GM23338 (cell line): ENCODE measurements at regions not wholly inside any gene's neighbourhood (a gene's known extent, or its start where the extent isn't known, plus 50 kb on each side); places are given as distances from the start of the nearest gene placed in this dataset.

Experiments
- ATAC-seq: fragments of 200-7000 bp; cut with Tn5 transposase; 3 replicates; pipeline ENCODE4 v1.9.1; 2020
- DNase-seq: peaks from one replicate; pipeline ENCODE4 v3.0.0-alpha.2; 2015; ENCODE audit warnings: low spot score
- H2AFZ ChIP-seq: fragments of 200-600 bp; sonication (generic); 2 replicates; pipeline ENCODE4 v1.8.0; 2016; ENCODE audit warnings: antibody characterized with exemption, mild to moderate bottlenecking, moderate library complexity
- H3F3A ChIP-seq: fragments of 200-600 bp; sonication (generic); replicated peaks from 2 replicates; pipeline ENCODE4 v1.8.0; 2017; ENCODE audit warnings: antibody characterized with exemption, mixed run types, low read depth
- H3K27ac ChIP-seq: fragments of 200-600 bp; sonication (generic); 2 replicates; pipeline ENCODE4 v1.6.1; 2016; ENCODE audit warnings: low read depth
- H3K27me3 ChIP-seq: fragments of 200-600 bp; sonication (generic); 2 replicates; pipeline ENCODE4 v1.8.0; 2016; ENCODE audit warnings: mild to moderate bottlenecking, mixed run types, moderate library complexity; ENCODE audit not compliant: insufficient read depth
- H3K36me3 ChIP-seq: fragments of 200-600 bp; sonication (generic); 2 replicates; pipeline ENCODE4 v1.8.0; 2016; ENCODE audit warnings: mild to moderate bottlenecking; ENCODE audit not compliant: insufficient read depth
- H3K4me1 ChIP-seq: fragments of 200-600 bp; sonication (generic); 2 replicates; pipeline ENCODE4 v1.8.0; 2016; ENCODE audit warnings: mild to moderate bottlenecking, moderate library complexity; ENCODE audit not compliant: insufficient read depth
- H3K4me2 ChIP-seq: fragments of 200-600 bp; sonication (generic); 2 replicates; pipeline ENCODE4 v1.7.1; 2017; ENCODE audit warnings: mixed run types
- H3K4me3 ChIP-seq: fragments of 200-600 bp; sonication (generic); 2 replicates; pipeline ENCODE4 v1.6.1; 2016; ENCODE audit warnings: mixed run types
- H3K79me2 ChIP-seq: fragments of 200-600 bp; sonication (generic); replicated peaks from 2 replicates; pipeline ENCODE4 v1.8.0; 2017; ENCODE audit warnings: mild to moderate bottlenecking; ENCODE audit not compliant: insufficient read depth
- H3K9me2 ChIP-seq: fragments of 200-600 bp; sonication (generic); 2 replicates; pipeline ENCODE4 v1.8.0; 2017; ENCODE audit not compliant: insufficient read depth
- H4K20me1 ChIP-seq: fragments of 200-600 bp; sonication (generic); replicated peaks from 2 replicates; pipeline ENCODE4 v1.8.0; 2017; ENCODE audit warnings: mild to moderate bottlenecking; ENCODE audit not compliant: insufficient read depth
- H3K27ac Mint-ChIP-seq: 2 replicates; pipeline ENCODE4 v1.8.0; 2020; ENCODE audit warnings: inconsistent platforms, mild to moderate bottlenecking, moderate library complexity, mixed read lengths
- H3K27me3 Mint-ChIP-seq: 3 replicates; pipeline ENCODE4 v1.8.0; 2022; ENCODE audit warnings: low read depth, mild to moderate bottlenecking, moderate library complexity, mixed read lengths, inconsistent platforms; ENCODE audit not compliant: insufficient read depth, poor library complexity
- H3K36me3 Mint-ChIP-seq: 3 replicates; pipeline ENCODE4 v1.8.0; 2021; ENCODE audit warnings: low read depth, mild to moderate bottlenecking, inconsistent platforms, moderate library complexity, mixed read lengths
- H3K4me1 Mint-ChIP-seq: 3 replicates; pipeline ENCODE4 v1.8.0; 2020; ENCODE audit warnings: mild to moderate bottlenecking, inconsistent platforms, mixed read lengths
- H3K4me3 Mint-ChIP-seq: 3 replicates; pipeline ENCODE4 v1.8.0; 2021; ENCODE audit warnings: moderate library complexity, mild to moderate bottlenecking, inconsistent platforms, mixed read lengths
- H3K9me3 Mint-ChIP-seq: 3 replicates; pipeline ENCODE4 v1.8.0; 2020; ENCODE audit warnings: moderate library complexity, mild to moderate bottlenecking, inconsistent platforms, mixed read lengths
- CREB1 ChIP-seq: fragments of 250-450 bp; sonication (Bioruptor Pico); IDR thresholded peaks from 2 replicates; pipeline ENCODE4 v1.5.0; 2020; ENCODE audit warnings: low read depth, mild to moderate bottlenecking, moderate library complexity
- EZH2 ChIP-seq: fragments of 200-600 bp; sonication (generic); IDR thresholded peaks from one replicate; pipeline ENCODE4 v1.8.0; 2017; ENCODE audit warnings: antibody characterized with exemption, mild to moderate bottlenecking, low read depth; ENCODE audit not compliant: unreplicated experiment
- EZH2phosphoT487 ChIP-seq: fragments of 200-600 bp; sonication (generic); IDR thresholded peaks from one replicate; pipeline ENCODE4 v1.8.1; 2018; ENCODE audit warnings: antibody characterized with exemption; ENCODE audit not compliant: unreplicated experiment
- JUNB ChIP-seq: IDR thresholded peaks from one replicate; pipeline ENCODE4 v1.6.1; 2016; ENCODE audit warnings: antibody characterized with exemption; ENCODE audit not compliant: unreplicated experiment
- NANOG ChIP-seq: IDR thresholded peaks from 2 replicates; pipeline ENCODE4 v1.6.1; 2016; ENCODE audit warnings: antibody characterized with exemption, borderline replicate concordance
- POLR2AphosphoS5 ChIP-seq: IDR thresholded peaks from 2 replicates; pipeline ENCODE4 v1.6.1; 2016; ENCODE audit warnings: antibody characterized with exemption, low read depth
- STAT1 ChIP-seq: IDR thresholded peaks from one replicate; pipeline ENCODE4 v1.6.1; 2016; ENCODE audit warnings: antibody characterized with exemption; ENCODE audit not compliant: unreplicated experiment
- ZNF114 ChIP-seq: fragments of 250-450 bp; sonication (Bioruptor Pico); IDR thresholded peaks from 2 replicates; pipeline ENCODE4 v1.5.0; 2020; ENCODE audit warnings: mild to moderate bottlenecking, moderate library complexity
- ZNF331 ChIP-seq: fragments of 250-450 bp; sonication (Bioruptor Pico); IDR thresholded peaks from 2 replicates; pipeline ENCODE4 v1.5.0; 2020; ENCODE audit warnings: low read depth, mild to moderate bottlenecking, moderate library complexity
- TF ChIP-seq, protein P1 (sequence below), 2 experiments: fragments of 200-600 bp in 1 of 2; sonication (generic) in 1 of 2; conservative IDR thresholded peaks; 2 replicates each; pipeline versions ENCODE4 v1.5.1 to v1.6.1; 2016 to 2017; ENCODE audit warnings: antibody characterized with exemption in 2 of 2, low read depth in 2 of 2, mild to moderate bottlenecking in 2 of 2, moderate library complexity in 1 of 2
- TF ChIP-seq, protein P2 (sequence below): IDR thresholded peaks from one replicate; pipeline ENCODE4 v1.6.1; 2018; ENCODE audit warnings: antibody characterized with exemption; ENCODE audit not compliant: unreplicated experiment
- TF ChIP-seq, protein P3 (sequence below): fragments of 250-450 bp; sonication (Bioruptor Pico); IDR thresholded peaks from 2 replicates; pipeline ENCODE4 v1.5.0; 2020; ENCODE audit warnings: mild to moderate bottlenecking, moderate library complexity

DNA sequence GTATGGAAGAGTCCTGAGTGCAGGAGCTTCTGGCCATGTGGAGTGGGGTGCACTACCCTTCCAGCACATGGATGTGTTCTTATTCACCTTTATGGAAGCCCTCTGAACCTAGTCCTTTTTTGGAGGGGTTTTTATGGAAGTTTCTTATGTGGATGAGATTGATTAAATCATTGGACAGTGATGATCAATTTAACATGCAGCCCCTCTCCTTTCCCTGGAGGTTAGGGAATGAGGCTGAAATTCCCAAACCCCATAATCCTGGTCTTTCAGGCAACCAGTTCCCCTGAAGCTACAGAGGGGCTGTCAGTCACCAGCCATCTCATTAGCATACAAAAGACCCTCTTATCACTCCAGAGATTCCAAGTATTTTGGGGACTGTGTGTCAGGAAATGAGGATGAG lies 183.9 kb upstream of the MAP3K7 start (continued):
- TF ChIP-seq, protein P1, sequence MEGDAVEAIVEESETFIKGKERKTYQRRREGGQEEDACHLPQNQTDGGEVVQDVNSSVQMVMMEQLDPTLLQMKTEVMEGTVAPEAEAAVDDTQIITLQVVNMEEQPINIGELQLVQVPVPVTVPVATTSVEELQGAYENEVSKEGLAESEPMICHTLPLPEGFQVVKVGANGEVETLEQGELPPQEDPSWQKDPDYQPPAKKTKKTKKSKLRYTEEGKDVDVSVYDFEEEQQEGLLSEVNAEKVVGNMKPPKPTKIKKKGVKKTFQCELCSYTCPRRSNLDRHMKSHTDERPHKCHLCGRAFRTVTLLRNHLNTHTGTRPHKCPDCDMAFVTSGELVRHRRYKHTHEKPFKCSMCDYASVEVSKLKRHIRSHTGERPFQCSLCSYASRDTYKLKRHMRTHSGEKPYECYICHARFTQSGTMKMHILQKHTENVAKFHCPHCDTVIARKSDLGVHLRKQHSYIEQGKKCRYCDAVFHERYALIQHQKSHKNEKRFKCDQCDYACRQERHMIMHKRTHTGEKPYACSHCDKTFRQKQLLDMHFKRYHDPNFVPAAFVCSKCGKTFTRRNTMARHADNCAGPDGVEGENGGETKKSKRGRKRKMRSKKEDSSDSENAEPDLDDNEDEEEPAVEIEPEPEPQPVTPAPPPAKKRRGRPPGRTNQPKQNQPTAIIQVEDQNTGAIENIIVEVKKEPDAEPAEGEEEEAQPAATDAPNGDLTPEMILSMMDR (conservative IDR thresholded peaks at IDR 0.05; ENCODE audit: low read depth in 2 of 2), result no peak
- no peak for TF ChIP-seq EZH2
- no peak for TF ChIP-seq EZH2phosphoT487
- TF ChIP-seq ZNF331, result no peak

DNA sequence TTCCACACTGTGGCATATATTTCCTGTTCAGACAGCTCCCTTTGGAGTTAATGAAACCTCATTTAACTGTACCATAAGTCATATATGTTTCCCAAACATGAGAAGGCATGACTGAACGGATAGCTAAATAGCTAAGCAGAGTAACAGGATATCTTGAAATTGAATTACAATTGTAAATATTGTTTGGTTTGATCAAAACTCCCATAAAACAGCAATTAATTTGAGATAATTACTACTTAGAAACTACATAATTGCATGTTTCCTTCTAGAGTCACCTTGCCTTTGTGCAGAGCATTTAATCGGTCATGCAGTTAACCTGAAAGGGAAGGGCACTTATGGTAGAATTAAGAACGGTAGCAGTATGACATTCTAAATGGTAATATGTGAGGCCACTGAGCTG lies 179.0 kb upstream of the MAP3K7 start:
- H3K4me3 ChIP-seq, result no peak overlapping the region
- TF ChIP-seq ZNF331 (no peak), EZH2 (no peak), POLR2AphosphoS5 (no peak), STAT1 (no peak), ZNF114 (CRISPR knock-in tag) (no peak), JUNB (no peak), EZH2phosphoT487 (no peak), NANOG (no peak), CREB1 (no peak)
- TF ChIP-seq, protein P1 (conservative IDR thresholded peaks at IDR 0.05; ENCODE audit: low read depth in 2 of 2), result no peak
- TF ChIP-seq, protein P2, sequence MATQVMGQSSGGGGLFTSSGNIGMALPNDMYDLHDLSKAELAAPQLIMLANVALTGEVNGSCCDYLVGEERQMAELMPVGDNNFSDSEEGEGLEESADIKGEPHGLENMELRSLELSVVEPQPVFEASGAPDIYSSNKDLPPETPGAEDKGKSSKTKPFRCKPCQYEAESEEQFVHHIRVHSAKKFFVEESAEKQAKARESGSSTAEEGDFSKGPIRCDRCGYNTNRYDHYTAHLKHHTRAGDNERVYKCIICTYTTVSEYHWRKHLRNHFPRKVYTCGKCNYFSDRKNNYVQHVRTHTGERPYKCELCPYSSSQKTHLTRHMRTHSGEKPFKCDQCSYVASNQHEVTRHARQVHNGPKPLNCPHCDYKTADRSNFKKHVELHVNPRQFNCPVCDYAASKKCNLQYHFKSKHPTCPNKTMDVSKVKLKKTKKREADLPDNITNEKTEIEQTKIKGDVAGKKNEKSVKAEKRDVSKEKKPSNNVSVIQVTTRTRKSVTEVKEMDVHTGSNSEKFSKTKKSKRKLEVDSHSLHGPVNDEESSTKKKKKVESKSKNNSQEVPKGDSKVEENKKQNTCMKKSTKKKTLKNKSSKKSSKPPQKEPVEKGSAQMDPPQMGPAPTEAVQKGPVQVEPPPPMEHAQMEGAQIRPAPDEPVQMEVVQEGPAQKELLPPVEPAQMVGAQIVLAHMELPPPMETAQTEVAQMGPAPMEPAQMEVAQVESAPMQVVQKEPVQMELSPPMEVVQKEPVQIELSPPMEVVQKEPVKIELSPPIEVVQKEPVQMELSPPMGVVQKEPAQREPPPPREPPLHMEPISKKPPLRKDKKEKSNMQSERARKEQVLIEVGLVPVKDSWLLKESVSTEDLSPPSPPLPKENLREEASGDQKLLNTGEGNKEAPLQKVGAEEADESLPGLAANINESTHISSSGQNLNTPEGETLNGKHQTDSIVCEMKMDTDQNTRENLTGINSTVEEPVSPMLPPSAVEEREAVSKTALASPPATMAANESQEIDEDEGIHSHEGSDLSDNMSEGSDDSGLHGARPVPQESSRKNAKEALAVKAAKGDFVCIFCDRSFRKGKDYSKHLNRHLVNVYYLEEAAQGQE, result no peak
- TF ChIP-seq, protein P3, sequence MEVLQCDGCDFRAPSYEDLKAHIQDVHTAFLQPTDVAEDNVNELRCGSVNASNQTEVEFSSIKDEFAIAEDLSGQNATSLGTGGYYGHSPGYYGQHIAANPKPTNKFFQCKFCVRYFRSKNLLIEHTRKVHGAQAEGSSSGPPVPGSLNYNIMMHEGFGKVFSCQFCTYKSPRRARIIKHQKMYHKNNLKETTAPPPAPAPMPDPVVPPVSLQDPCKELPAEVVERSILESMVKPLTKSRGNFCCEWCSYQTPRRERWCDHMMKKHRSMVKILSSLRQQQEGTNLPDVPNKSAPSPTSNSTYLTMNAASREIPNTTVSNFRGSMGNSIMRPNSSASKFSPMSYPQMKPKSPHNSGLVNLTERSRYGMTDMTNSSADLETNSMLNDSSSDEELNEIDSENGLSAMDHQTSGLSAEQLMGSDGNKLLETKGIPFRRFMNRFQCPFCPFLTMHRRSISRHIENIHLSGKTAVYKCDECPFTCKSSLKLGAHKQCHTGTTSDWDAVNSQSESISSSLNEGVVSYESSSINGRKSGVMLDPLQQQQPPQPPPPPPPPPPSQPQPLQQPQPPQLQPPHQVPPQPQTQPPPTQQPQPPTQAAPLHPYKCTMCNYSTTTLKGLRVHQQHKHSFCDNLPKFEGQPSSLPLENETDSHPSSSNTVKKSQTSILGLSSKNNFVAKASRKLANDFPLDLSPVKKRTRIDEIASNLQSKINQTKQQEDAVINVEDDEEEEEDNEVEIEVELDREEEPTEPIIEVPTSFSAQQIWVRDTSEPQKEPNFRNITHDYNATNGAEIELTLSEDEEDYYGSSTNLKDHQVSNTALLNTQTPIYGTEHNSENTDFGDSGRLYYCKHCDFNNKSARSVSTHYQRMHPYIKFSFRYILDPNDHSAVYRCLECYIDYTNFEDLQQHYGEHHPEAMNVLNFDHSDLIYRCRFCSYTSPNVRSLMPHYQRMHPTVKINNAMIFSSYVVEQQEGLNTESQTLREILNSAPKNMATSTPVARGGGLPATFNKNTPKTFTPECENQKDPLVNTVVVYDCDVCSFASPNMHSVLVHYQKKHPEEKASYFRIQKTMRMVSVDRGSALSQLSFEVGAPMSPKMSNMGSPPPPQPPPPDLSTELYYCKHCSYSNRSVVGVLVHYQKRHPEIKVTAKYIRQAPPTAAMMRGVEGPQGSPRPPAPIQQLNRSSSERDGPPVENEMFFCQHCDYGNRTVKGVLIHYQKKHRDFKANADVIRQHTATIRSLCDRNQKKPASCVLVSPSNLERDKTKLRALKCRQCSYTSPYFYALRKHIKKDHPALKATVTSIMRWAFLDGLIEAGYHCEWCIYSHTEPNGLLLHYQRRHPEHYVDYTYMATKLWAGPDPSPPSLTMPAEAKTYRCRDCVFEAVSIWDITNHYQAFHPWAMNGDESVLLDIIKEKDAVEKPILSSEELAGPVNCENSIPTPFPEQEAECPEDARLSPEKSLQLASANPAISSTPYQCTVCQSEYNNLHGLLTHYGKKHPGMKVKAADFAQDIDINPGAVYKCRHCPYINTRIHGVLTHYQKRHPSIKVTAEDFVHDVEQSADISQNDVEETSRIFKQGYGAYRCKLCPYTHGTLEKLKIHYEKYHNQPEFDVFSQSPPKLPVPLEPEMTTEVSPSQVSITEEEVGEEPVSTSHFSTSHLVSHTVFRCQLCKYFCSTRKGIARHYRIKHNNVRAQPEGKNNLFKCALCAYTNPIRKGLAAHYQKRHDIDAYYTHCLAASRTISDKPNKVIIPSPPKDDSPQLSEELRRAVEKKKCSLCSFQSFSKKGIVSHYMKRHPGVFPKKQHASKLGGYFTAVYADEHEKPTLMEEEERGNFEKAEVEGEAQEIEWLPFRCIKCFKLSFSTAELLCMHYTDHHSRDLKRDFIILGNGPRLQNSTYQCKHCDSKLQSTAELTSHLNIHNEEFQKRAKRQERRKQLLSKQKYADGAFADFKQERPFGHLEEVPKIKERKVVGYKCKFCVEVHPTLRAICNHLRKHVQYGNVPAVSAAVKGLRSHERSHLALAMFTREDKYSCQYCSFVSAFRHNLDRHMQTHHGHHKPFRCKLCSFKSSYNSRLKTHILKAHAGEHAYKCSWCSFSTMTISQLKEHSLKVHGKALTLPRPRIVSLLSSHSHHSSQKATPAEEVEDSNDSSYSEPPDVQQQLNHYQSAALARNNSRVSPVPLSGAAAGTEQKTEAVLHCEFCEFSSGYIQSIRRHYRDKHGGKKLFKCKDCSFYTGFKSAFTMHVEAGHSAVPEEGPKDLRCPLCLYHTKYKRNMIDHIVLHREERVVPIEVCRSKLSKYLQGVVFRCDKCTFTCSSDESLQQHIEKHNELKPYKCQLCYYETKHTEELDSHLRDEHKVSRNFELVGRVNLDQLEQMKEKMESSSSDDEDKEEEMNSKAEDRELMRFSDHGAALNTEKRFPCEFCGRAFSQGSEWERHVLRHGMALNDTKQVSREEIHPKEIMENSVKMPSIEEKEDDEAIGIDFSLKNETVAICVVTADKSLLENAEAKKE (CRISPR knock-in tag), result no peak
- no peaks in the 10 kb centered on the region for H3K79me2 ChIP-seq
- no peak overlapping the region for H3K27ac Mint-ChIP-seq
- H2AFZ ChIP-seq, result no peak overlapping the region
- H4K20me1 ChIP-seq, result no peaks in the 10 kb centered on the region
- no peaks in the 10 kb centered on the region for H3K36me3 Mint-ChIP-seq
- no peaks in the 10 kb centered on the region for H3K9me2 ChIP-seq
- H3K4me1 ChIP-seq, result no peaks in the 10 kb centered on the region; the same call in 1 of the 2 replicates
- no peaks in the 10 kb centered on the region for H3F3A ChIP-seq
- H3K27me3 ChIP-seq, result no peaks in the 10 kb centered on the region
- H3K27ac ChIP-seq, result no peak overlapping the region
- H3K9me3 Mint-ChIP-seq, result no peaks in the 10 kb centered on the region
- no peak overlapping the region for H3K4me3 Mint-ChIP-seq
- peaks cover 3% of the 10 kb centered on the region; the same call in 2 of the 3 replicates for H3K4me1 Mint-ChIP-seq
- no peak for DNase-seq
- ATAC-seq, result no peak
- H3K36me3 ChIP-seq, result no peaks in the 10 kb centered on the region
- H3K27me3 Mint-ChIP-seq, result no peaks in the 10 kb centered on the region
- no peak overlapping the region for H3K4me2 ChIP-seq
